Endometrium (tissue), 2 donors: ENCODE measurements at regions not wholly inside any gene's neighbourhood (a gene's known extent, or its start where the extent isn't known, plus 50 kb on each side); places are given as distances from the start of the nearest gene placed in this dataset.
"Not testable (repeated sequence)": the region's sequence is repeated elsewhere in the genome, so short reads cannot be mapped to it uniquely, and the experiment has no call there.

Source experiments
- FAIRE-seq: peaks from 2 replicates; lab custom pipeline; 2012; peaks lifted over from hg19 to GRCh38; lab: Jason Lieb, UNC
- donor health status: control.
- donor health status: control.

GRCh38 chr4:186481998-186482790, 73.2 kb downstream of the MTNR1A start:
- FAIRE-seq, result no peak

GRCh38 chr4:186475202-186475601, 80.2 kb downstream of the MTNR1A start:
- FAIRE-seq, result no peak

- FAIRE-seq, result no peak
Observed at GRCh38 chr4:186473933-186474332, 81.4 kb downstream of the MTNR1A start.

DNA sequence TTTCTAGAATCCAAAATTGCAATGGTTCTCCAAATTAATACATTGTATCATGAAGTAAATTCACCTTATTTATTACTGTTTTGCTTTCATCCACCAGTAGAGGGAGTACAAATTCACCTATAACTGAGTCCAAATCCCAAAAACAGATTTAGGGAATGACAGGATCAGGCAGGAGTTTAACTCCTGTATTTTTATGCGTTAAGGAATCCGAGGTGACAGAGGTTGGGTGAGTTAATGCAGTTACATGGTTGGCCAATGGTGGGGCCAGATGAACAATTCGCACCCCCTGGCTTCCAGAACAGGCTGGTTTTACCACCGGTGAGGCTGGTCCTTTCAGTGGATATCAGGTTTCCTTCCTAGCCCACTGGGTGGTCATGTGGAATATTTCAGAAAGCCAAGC, 82.4 kb downstream of the MTNR1A start:
- FAIRE-seq, result peak; percentile 74

- FAIRE-seq, result no peak
Observed at GRCh38 chr4:186471441-186471840, 83.9 kb downstream of the MTNR1A start.

- FAIRE-seq, result no peak
Observed at GRCh38 chr4:186458050-186458449, 97.3 kb downstream of the MTNR1A start.

DNA sequence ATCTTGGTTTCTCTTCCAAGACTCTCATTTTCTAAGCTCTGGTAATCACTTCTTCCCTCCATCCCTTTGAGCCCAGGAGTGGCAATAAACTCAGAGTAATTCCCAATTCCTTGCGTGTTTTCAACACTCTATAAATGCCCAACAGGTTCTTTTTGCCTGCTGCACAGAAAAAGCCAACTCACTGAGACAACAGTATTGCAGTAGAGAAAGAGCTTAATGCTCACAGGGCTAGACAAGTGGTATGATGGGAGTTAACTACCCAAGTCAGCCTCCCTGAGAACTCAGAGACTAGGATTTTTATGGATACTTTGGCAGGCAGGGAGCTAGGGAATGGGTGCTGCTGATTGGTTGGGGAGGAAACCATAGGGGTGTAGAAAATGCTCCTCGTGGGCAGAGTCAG, 103.4 kb downstream of the MTNR1A start:
- FAIRE-seq, result no peak

GRCh38 chr4:186449954-186450353, 105.4 kb downstream of the MTNR1A start:
- no peak for FAIRE-seq

DNA sequence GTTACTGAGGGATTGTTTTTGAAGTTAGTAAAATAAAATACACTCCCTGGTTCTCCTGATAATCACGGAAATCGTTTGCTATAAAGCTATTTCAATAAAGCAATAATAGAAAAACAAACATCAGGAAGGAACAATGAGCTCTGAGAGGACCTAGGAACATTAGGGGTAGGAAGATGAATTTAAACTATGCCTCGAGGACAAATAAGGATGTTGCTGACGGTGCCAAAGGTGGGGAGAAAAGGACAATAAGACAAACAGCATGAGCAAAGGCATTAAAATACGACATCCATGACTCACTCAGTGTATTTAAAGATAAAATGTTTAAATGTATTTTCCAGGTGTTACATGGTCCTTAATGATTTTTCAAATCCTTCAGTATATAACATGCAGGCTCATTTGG, 110.3 kb downstream of the MTNR1A start:
- no peak for FAIRE-seq

DNA sequence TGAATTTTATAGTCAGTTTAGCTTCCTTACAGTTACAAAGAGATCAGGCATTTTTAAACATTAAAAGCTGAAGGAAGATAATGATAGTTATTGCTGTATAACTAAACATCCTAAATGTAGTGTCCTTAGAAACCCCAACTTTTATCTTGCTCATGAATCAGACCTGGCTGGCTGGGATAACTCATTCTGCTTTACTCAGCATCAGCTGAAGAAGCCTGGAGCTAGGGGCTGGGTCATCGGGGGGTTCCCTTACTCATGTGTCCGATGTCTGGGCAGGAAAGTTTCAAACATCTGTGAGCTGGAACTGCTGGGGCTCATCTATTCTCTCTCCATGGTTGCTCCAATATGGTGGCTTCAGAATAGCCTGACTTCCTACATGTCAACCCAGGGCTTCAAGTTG, 113.9 kb downstream of the MTNR1A start:
- FAIRE-seq, result no peak

GRCh38 chr4:186428481-186428880, 126.9 kb downstream of the MTNR1A start:
- no peak for FAIRE-seq

DNA sequence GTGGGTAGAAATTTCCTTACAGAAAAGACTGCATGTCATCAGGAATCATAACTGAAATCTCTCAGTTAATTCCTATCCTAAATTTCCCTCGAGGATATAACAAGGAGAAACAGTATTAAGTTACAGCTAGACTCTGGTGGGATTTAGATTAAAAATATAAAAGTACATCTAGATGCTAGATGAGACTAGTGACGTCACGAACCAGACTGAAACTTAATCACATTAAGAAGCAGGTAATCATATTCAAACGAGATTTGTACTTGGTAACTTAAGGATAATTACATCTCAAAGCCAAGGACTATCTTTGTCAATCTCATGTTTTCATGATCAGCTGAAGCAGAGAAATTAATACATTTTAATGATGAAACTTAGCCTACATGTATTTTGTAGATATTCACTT, 130.6 kb downstream of the MTNR1A start:
- no peak for FAIRE-seq

GRCh38 chr4:186422296-186422695, 133.1 kb downstream of the MTNR1A start:
- FAIRE-seq, result no peak

DNA sequence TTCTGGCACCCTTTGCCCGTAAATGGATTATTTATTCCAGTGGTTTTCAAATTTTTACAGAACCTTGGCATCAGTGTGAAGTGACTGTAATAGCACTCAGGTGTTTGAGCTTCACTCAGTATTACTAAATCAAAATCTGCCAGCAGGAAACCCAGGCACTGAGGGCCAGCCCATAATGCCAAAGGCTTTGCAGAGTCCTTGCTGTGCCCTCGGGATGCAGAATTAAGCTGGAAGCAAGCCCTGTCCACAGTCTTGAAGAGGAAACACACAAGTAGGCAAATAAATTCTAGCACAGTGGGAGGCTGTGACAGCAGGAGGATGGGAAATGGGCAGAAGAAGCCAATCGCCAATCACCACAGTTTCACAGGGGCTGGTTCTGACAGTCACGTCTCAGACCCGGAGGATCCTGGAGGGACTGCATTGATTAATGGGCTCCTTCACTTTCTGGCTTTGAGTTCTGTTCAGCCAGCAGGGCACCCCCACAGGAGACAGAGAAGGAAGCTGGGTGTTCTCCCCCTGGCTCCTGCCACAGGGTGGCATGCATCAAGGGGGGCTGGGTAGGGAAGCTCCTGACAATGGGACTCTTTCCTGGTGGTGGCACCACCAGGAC, 138.8 kb downstream of the MTNR1A start:
- no peak for FAIRE-seq

DNA sequence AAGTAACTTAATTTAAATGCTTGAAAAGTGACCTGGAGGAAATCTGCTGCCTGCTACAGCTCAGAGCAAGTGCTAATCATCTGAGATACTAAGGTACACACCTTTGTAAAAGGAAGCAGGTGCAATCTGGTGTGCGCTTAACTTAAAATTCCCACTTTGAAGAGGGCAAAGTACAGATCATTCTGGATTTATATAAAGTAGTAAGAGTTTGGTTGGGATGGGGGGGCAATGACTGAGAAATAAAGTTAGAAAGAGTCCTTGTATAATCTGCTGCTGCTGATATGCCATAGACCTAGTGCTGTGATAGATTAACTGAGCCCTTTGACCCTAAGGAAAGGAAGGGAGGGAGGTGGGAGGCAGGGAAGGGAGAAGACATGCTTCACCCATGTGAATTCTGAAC, 141.0 kb downstream of the MTNR1A start:
- no peak for FAIRE-seq

- no peak for FAIRE-seq
Observed at GRCh38 chr4:186405957-186406356, 140.0 kb downstream of the F11 start.

GRCh38 chr4:186404562-186405134, 138.7 kb downstream of the F11 start:
- no peak for FAIRE-seq

GRCh38 chr4:186400676-186401075, 134.7 kb downstream of the F11 start:
- no peak for FAIRE-seq

DNA sequence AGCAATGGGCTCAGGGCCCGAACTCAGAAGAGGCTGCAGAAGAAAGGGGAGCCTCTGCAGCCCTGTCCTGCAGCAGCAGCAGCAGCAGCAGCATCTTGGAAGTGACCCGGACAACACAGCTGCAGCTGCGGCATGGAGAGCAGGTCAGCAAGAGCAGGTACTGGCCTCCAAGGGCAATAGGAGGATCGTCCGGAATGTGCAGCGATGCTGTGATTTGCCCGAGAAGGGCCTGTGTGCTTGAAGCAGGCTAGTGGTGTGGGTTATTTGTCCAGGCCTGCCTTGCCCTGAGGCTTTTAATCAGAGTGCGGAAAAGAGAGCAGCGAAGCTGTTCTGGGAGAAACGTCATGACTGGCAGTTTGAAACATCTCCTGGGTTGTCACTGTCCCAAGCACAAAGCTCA, 126.0 kb downstream of the F11 start:
- no peak for FAIRE-seq

DNA sequence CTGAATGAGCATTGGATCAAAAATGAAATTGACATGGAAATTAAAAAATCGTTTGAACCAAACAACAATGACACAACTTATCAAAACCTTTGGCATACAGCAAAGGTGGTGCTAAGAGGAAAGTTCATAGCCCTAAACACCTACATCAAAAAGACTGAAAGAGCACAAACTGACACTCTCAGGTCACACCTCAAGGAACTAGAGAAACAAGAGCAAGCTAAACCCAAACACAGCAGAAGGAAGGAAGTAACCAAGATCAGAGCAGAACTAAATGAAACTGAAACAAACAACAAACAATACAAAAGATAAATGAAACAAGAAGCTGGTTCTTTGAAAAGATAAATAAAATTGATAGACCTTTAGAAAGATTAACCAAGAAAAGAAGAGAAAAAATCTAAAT, 118.3 kb downstream of the F11 start:
- not testable (repeated sequence) for FAIRE-seq

- no peak for FAIRE-seq
Observed at GRCh38 chr4:186368281-186368680, 102.3 kb downstream of the F11 start.

DNA sequence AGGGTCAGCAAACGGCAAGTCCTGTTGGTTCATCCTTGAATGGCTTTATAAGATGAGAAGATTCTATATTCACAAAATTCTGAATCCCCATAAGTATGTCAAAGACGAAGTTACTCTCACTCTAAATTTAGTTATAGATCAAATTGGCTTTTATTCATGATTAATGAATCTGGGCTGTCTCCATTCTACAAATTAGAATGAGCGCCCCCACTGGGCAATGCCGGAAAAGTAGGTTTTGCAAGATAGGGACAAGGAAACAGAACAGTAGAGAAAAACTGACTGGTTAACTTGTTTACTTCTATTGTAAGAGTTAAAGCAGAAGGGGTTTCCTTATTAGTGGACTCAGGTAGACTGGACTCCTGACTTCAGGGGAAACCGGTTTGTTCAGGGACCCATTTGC, 100.3 kb downstream of the F11 start:
- FAIRE-seq, result no peak

- FAIRE-seq, result not testable (repeated sequence)
Observed at GRCh38 chr4:186363038-186363437, 97.0 kb downstream of the F11 start.

DNA sequence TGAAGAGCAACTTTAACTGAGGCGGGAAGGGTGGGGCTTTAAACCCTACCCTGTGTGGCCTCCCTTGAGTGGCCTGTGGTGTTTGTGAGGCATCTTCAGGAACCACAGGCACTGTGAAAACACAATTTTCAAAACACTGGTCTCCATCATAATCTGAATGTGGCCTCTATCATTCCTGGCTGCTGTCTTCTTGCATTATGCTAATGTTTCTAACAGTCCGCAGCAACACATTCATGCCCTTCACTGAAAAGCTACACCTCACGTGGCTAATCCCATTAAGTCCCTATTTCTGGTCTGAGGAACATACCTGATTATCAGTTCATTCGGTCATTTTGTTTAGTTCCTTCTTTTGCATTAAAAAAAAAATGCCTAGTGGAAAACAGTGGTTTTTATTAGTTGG, 94.6 kb downstream of the F11 start:
- no peak for FAIRE-seq
